Osteoblast (primary cell): ENCODE measurements at regions not wholly inside any gene's neighbourhood (a gene's known extent, or its start where the extent isn't known, plus 50 kb on each side); places are given as distances from the start of the nearest gene placed in this dataset.

Experiments
- DNase-seq: peaks from one replicate; pipeline ENCODE4 v3.0.0; 2011; ENCODE audit warnings: low spot score, mixed read lengths; ENCODE audit not compliant: insufficient read length; ENCODE audit errors: missing footprints
- H2AFZ ChIP-seq: 2 replicates; pipeline ENCODE4 v1.6.0; 2011; ENCODE audit warnings: mild to moderate bottlenecking, low read length
- H3K27ac ChIP-seq: 2 replicates; pipeline ENCODE4 v1.5.1; 2011; ENCODE audit warnings: mild to moderate bottlenecking, low read depth, low read length, moderate library complexity
- H3K27me3 ChIP-seq: 2 replicates; pipeline ENCODE4 v1.6.0; 2012; ENCODE audit warnings: mild to moderate bottlenecking, control low read depth, inconsistent platforms, low read length, moderate library complexity; ENCODE audit not compliant: insufficient read depth
- H3K36me3 ChIP-seq: 2 replicates; pipeline ENCODE4 v1.5.1; 2011; ENCODE audit warnings: mild to moderate bottlenecking, low read length, control low read depth, moderate library complexity; ENCODE audit not compliant: insufficient read depth
- H3K4me1 ChIP-seq: 2 replicates; pipeline ENCODE4 v1.5.1; 2011; ENCODE audit warnings: mild to moderate bottlenecking, low read length, control low read depth, moderate library complexity; ENCODE audit not compliant: insufficient read depth
- H3K4me2 ChIP-seq: 2 replicates; pipeline ENCODE4 v1.6.0; 2011; ENCODE audit warnings: mild to moderate bottlenecking, low read length; ENCODE audit not compliant: insufficient read depth
- H3K4me3 ChIP-seq: fragments of 200-600 bp; sonication (generic); 3 replicates; pipeline ENCODE4 v1.5.1; 2012; ENCODE audit warnings: mild to moderate bottlenecking, low read length, inconsistent platforms; ENCODE audit not compliant: insufficient read depth
- H3K79me2 ChIP-seq: 2 replicates; pipeline ENCODE4 v1.6.0; 2012; ENCODE audit warnings: mild to moderate bottlenecking, low read length, control low read depth, inconsistent platforms; ENCODE audit not compliant: insufficient read depth
- H3K9me3 ChIP-seq: 2 replicates; pipeline ENCODE4 v1.5.1; 2011; ENCODE audit warnings: low read depth, low read length, control low read depth
- H4K20me1 ChIP-seq: 2 replicates; pipeline ENCODE4 v1.6.0; 2012; ENCODE audit warnings: mild to moderate bottlenecking, low read length, control low read depth; ENCODE audit not compliant: insufficient read depth
- CTCF ChIP-seq: IDR thresholded peaks from 2 replicates; pipeline ENCODE4 v1.5.1; 2011; ENCODE audit warnings: mild to moderate bottlenecking, low read depth, low read length, moderate library complexity; ENCODE audit errors: extremely low read depth

DNA sequence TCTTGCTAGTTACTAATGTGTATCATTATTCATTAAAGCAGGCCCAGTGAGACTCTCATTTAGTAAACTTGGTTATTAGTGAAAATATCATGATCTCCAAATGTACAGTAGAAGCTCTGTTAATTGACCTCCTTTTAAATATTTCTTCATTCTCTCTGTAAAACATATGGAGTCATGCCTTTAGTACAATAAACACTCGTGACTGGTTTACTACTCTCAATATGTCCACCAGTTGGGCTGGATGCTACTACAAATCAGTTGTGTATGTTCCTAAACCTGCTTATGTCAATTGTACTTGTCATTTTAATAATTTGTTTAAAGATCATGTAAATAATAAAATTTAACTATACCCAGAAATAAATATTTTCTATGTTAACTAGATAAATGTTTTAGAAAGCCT, 68.6 kb upstream of the COMTD1 start:
- TF ChIP-seq CTCF: no peak
- DNase-seq: no peak
- H3K79me2 ChIP-seq: no peaks in the 10 kb centered on the region
- H3K4me2 ChIP-seq: no peak overlapping the region
- H3K36me3 ChIP-seq: no peaks in the 10 kb centered on the region
- H3K9me3 ChIP-seq: no peaks in the 10 kb centered on the region
- no peaks in the 10 kb centered on the region for H3K27me3 ChIP-seq
- H3K4me1 ChIP-seq: peaks cover 3% of the 10 kb centered on the region
- no peak overlapping the region for H3K4me3 ChIP-seq
- no peaks in the 10 kb centered on the region for H4K20me1 ChIP-seq
- peak overlapping the region; percentile 72 for H3K27ac ChIP-seq
- no peak overlapping the region for H2AFZ ChIP-seq

GRCh38 chr10:75303045-75303777, 67.5 kb upstream of the COMTD1 start:
- Histone ChIP-seq H3K4me2 (no peak overlapping the region), H3K79me2 (no peaks in the 10 kb centered on the region), H3K4me3 (no peak overlapping the region), H2AFZ (no peak overlapping the region), H4K20me1 (no peaks in the 10 kb centered on the region), H3K4me1 (peaks cover 3% of the 10 kb centered on the region), H3K27me3 (no peaks in the 10 kb centered on the region), H3K36me3 (no peaks in the 10 kb centered on the region), H3K27ac (no peak overlapping the region), H3K9me3 (no peaks in the 10 kb centered on the region)
- no peak for TF ChIP-seq CTCF
- no peak for DNase-seq

DNA sequence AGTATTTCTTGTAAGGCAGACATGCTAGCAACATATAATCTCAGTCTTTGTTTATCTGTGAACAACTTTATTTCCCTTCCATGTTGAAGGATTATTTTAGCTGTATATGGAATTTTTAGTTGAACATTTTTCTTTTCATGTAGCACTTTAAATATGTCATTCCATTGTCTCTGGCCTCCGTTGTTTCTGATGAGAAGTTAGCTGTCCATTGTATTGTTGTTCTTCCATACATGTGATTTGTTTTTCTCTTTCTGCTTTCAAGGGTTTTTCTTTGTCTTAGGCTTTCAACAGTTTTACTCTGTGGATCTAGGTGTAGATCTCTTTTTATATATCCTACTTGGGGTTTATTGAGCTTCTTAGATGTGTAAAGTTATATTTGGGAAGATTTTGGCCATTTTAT, 66.3 kb upstream of the COMTD1 start:
- Histone ChIP-seq H3K4me2 (no peak overlapping the region), H3K9me3 (no peaks in the 10 kb centered on the region), H3K27ac (no peak overlapping the region), H3K4me1 (peaks cover 6% of the 10 kb centered on the region), H3K36me3 (no peaks in the 10 kb centered on the region), H3K79me2 (no peaks in the 10 kb centered on the region), H3K27me3 (no peaks in the 10 kb centered on the region), H3K4me3 (no peak overlapping the region), H4K20me1 (no peaks in the 10 kb centered on the region), H2AFZ (no peak overlapping the region)
- no peak for DNase-seq
- TF ChIP-seq CTCF: no peak

- Histone ChIP-seq H3K4me1 (peaks cover 21% of the 10 kb centered on the region), H3K79me2 (no peaks in the 10 kb centered on the region), H4K20me1 (no peaks in the 10 kb centered on the region), H3K27ac (no peak overlapping the region), H3K36me3 (no peaks in the 10 kb centered on the region), H2AFZ (no peak overlapping the region), H3K27me3 (no peaks in the 10 kb centered on the region), H3K9me3 (no peaks in the 10 kb centered on the region), H3K4me2 (no peak overlapping the region), H3K4me3 (no peak overlapping the region)
- TF ChIP-seq CTCF: no peak
- DNase-seq: no peak
Measured at GRCh38 chr10:75297021-75297599, 61.4 kb upstream of the COMTD1 start.
